Mucosa of descending colon (tissue), 3 donors: ENCODE measurements at regions not wholly inside any gene's neighbourhood (a gene's known extent, or its start where the extent isn't known, plus 50 kb on each side); places are given as distances from the start of the nearest gene placed in this dataset.
"Not testable (repeated sequence)": the region's sequence is repeated elsewhere in the genome, so short reads cannot be mapped to it uniquely, and the experiment has no call there.

ENCODE experiments used
- ATAC-seq: fragments of 200-7000 bp; cut with Tn5 transposase; one replicate; pipeline ENCODE4 v1.9.1; 2020; ENCODE audit warnings: mild to moderate bottlenecking, moderate library complexity
- DNase-seq, 3 donors: peaks; one replicate each; pipeline ENCODE4 v3.0.0-alpha.2; 2020
- H3K36me3 ChIP-seq: fragments of 200-600 bp; one replicate; pipeline ENCODE4 v1.8.0; 2021; ENCODE audit warnings: low read depth, mild to moderate bottlenecking
- H3K4me1 ChIP-seq: fragments of 200-600 bp; one replicate; pipeline ENCODE4 v1.8.0; 2021; ENCODE audit warnings: low read depth, mild to moderate bottlenecking
- H3K4me3 ChIP-seq: fragments of 200-600 bp; one replicate; pipeline ENCODE4 v1.8.0; 2021; ENCODE audit warnings: mild to moderate bottlenecking
- H3K9me3 ChIP-seq: fragments of 200-600 bp; one replicate; pipeline ENCODE4 v1.8.0; 2021; ENCODE audit warnings: mild to moderate bottlenecking
- intact Hi-C, 2 donors: fragments of 100-400 bp; cut with DNase I in 1 of 2; cut with micrococcal nuclease in 1 of 2; formaldehyde crosslinking; loops; one replicate each; pipeline versions ENCODE4 v1.11.0 to v1.11.1; 2022; cut with DNase I, micrococcal nuclease
- TF ChIP-seq, protein P1 (sequence below): fragments of 200-600 bp; IDR thresholded peaks from one replicate; pipeline ENCODE4 v1.8.0; 2022; ENCODE audit warnings: antibody characterized with exemption, mild to moderate bottlenecking
- donor health status: DM: no; HTN: no; CAD: no; lungs with moderate emphysema.
- donor health status: DM: no; HTN: no; CAD: no.
- donor health status: DM: no; HTN: yes; CAD: no.

DNA sequence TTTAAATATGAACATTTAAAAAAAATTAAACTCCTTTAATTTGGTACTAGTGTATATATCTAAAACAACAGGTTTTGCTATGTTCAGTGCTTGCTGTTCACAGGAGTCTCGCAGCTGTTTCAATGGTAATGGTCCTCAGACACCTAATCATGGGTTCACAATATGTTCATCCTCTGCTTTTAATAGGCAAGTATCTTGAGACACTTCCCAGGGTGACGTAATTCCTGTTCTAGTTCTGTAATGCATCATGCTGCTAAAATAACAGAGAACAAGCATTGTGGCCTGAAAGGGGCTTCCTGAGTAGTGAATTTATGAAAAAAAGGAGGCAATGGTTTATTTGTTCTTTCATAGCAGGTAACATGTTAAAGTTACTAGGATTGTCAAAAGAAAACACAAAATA is 625.2 kb upstream of the GBE1 start:
- Histone ChIP-seq H3K4me3 (no peak overlapping the region), H3K36me3 (no peaks in the 10 kb centered on the region), H3K9me3 (peaks cover 24% of the 10 kb centered on the region), H3K4me1 (no peaks in the 10 kb centered on the region)
- TF ChIP-seq, protein P1, sequence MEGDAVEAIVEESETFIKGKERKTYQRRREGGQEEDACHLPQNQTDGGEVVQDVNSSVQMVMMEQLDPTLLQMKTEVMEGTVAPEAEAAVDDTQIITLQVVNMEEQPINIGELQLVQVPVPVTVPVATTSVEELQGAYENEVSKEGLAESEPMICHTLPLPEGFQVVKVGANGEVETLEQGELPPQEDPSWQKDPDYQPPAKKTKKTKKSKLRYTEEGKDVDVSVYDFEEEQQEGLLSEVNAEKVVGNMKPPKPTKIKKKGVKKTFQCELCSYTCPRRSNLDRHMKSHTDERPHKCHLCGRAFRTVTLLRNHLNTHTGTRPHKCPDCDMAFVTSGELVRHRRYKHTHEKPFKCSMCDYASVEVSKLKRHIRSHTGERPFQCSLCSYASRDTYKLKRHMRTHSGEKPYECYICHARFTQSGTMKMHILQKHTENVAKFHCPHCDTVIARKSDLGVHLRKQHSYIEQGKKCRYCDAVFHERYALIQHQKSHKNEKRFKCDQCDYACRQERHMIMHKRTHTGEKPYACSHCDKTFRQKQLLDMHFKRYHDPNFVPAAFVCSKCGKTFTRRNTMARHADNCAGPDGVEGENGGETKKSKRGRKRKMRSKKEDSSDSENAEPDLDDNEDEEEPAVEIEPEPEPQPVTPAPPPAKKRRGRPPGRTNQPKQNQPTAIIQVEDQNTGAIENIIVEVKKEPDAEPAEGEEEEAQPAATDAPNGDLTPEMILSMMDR = no peak
- DNase-seq (no peak), ATAC-seq (no peak)
- intact Hi-C loops = no loop called here

DNA sequence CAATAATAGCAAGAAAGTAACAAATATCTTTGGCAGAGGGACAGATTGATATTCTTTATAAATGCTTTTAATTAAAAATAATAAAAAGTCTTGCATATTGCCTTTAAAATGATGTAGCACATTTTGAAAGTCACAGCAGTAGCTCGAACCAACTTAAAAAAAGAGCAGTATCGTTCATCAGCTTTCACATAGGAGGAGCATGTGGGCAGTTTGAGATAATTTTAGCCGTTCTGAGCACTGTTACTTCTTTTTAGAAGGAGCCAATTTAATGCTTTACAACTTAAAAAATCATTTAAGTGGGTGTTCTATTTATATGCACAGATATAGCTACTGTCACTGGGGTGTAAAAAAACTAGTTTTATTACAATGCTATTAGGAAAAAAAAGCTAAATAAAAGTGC is 622.7 kb upstream of the GBE1 start:
- no peaks in the 10 kb centered on the region for H3K4me1 ChIP-seq
- ATAC-seq = no peak
- no peaks in the 10 kb centered on the region for H3K36me3 ChIP-seq
- TF ChIP-seq, protein P1 = no peak
- DNase-seq = no peak
- no peak overlapping the region for H3K4me3 ChIP-seq
- peaks cover 21% of the 10 kb centered on the region for H3K9me3 ChIP-seq
- intact Hi-C loops = no loop called here

DNA sequence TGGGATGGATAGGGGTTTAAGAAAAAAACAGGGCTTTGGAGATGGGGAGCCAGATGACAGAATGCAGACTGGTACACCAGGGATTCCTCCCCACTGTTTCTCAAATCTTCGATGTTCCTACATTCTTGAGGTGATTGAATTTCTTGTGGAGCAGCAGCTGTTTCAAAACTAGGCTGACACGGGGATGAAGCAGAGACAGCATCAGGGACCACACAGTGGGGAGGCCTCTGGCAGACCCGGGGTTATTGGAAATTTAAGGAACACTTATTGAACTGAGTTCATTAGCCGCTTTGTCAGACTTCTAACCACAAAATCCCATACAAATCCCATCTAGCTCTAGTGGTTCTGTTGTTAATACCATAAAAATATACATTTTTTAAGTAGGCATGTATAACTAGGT is 621.4 kb upstream of the GBE1 start:
- no peak overlapping the region for H3K4me3 ChIP-seq
- ATAC-seq = no peak
- no peaks in the 10 kb centered on the region for H3K4me1 ChIP-seq
- no peak for DNase-seq
- peaks cover 32% of the 10 kb centered on the region for H3K9me3 ChIP-seq
- no peaks in the 10 kb centered on the region for H3K36me3 ChIP-seq
- TF ChIP-seq, protein P1 = no peak
- intact Hi-C loops = no loop called here

DNA sequence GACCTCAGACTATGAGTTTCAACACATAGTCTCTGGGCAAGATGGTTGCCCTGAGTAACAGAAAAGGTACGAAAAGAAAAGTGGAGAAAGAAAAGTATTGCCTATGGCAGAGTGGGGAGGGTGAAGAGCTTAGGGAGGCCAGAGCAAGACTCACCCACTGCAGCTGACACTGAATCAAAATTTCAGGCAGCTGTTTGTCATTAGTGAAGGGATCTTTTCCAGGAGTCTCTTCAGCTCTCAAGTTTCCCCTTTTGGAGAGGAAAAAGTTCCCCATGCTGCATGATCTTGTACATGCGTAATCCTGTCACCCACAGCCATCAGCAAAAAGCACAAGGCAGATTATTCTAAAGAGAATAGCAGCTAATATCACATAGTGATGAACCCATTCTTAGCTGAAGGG is 616.9 kb upstream of the GBE1 start:
- peaks cover 61% of the 10 kb centered on the region for H3K9me3 ChIP-seq
- TF ChIP-seq, protein P1 = no peak
- no peaks in the 10 kb centered on the region for H3K36me3 ChIP-seq
- no peak overlapping the region for H3K4me3 ChIP-seq
- no peak for ATAC-seq
- intact Hi-C loops = no loop called here
- DNase-seq = no peak
- H3K4me1 ChIP-seq = no peaks in the 10 kb centered on the region

DNA sequence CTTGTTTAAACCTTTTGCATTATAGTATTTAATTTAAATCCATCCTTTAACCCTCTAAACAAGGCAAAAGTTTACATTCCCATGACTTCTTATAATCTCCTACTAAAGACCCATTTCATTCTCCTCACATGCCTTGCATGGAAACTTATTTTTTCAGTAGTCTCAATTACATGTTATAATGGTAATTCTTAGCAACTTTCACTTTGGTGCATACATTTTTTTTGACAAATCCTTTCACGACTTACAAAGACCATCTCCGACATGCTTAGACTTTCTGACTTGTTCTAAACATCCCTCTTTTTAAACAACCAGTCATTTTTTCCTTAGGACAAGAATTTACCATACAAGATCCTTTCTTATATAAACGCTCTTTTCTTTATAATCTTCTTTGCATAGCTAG is 615.4 kb upstream of the GBE1 start:
- TF ChIP-seq, protein P1 = no peak
- no peak for DNase-seq
- intact Hi-C loops = no loop called here
- no peaks in the 10 kb centered on the region for H3K4me1 ChIP-seq
- peaks cover 58% of the 10 kb centered on the region for H3K9me3 ChIP-seq
- H3K36me3 ChIP-seq = no peaks in the 10 kb centered on the region
- ATAC-seq = no peak
- H3K4me3 ChIP-seq = no peak overlapping the region

DNA sequence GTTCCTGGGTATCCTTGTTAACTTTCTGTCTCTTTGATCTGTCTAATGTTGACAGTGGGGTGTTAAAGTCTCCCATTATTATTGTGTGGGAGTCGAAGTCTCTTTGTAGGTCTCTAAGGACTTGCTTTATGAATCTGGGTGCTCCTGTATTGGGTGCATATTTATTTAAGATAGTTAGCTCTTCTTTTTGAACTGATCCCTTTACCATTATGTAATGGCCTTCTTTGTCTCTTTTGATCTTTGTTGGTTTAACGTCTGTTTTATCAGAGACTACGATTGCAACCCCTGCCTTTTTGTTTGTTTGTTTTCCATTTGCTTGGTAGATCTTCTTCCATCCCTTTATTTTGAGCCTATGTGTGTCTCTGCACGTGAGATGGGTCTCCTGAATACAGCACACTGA is 612.4 kb upstream of the GBE1 start:
- ATAC-seq, intact Hi-C loops, H3K4me3 ChIP-seq, DNase-seq, H3K4me1 ChIP-seq, H3K36me3 ChIP-seq: not testable (repeated sequence)
- H3K9me3 ChIP-seq = peaks cover 43% of the 10 kb centered on the region
